Breast epithelium (tissue), 3 donors: ENCODE measurements at regions not wholly inside any gene's neighbourhood (a gene's known extent, or its start where the extent isn't known, plus 50 kb on each side); places are given as distances from the start of the nearest gene placed in this dataset.

Experiments used
- CTCF ChIP-seq, 3 donors: fragments of 450-650 bp; IDR thresholded peaks; one replicate each; pipeline ENCODE4 v1.5.1; 2016 to 2017; ENCODE audit warnings: antibody characterized with exemption in 3 of 3, mild to moderate bottlenecking in 3 of 3, moderate library complexity in 3 of 3
- POLR2A ChIP-seq: fragments of 450-650 bp; IDR thresholded peaks from one replicate; pipeline ENCODE4 v1.6.1; 2016; ENCODE audit warnings: antibody characterized with exemption, mild to moderate bottlenecking, moderate library complexity
- POLR2AphosphoS5 ChIP-seq, 3 donors: sonication (generic); formaldehyde crosslinking; IDR thresholded peaks; one replicate each; pipeline ENCODE4 v1.6.1; 2017; ENCODE audit warnings: antibody characterized with exemption in 3 of 3

DNA sequence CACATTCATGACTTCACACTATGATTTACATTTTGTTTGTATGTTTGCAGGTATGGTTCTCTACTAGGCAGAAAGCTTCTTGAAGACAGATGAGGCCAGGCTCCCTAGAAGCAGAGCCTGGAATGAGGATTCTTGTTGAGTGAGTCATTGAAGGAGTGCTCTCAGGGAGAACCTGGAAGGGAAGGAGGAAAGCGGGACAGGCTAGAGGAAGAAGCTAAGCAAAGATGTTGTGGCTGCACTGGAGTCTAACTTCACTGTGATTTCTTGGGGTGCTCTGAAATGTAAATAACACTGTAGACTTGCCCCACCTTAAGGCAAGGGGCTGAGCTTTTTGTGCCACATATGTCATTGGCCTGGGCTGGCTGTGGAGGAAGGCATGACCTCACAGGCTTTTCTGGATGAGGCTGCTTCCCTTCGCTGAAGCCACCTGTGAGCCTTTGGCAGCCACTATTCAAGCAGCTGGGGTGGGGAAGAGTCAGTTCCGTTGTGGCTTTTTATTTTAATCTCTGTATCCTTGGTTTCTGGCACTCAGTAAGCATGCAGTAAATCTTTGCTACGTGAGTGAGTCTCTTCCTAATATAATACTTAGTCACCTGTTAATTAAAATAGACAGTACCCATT, 307.3 kb downstream of the SV2B start:
- no peak for TF ChIP-seq CTCF (IDR thresholded peaks at IDR 0.05)
- TF ChIP-seq POLR2AphosphoS5 (IDR thresholded peaks at IDR 0.05): no peak
- TF ChIP-seq POLR2A: no peak
